GM23248 (cell line): ENCODE measurements at regions not wholly inside any gene's neighbourhood (a gene's known extent, or its start where the extent isn't known, plus 50 kb on each side); places are given as distances from the start of the nearest gene placed in this dataset.

Source experiments
- EZH2 ChIP-seq: fragments of 200-600 bp; sonication (generic); IDR thresholded peaks from 2 replicates; pipeline ENCODE4 v1.6.1; 2018; ENCODE audit warnings: antibody characterized with exemption, mild to moderate bottlenecking; ENCODE audit not compliant: insufficient read depth, poor library complexity, severe bottlenecking
- EZH2phosphoT487 ChIP-seq: fragments of 200-600 bp; sonication (generic); IDR thresholded peaks from 2 replicates; pipeline ENCODE4 v1.6.1; 2018; ENCODE audit warnings: antibody characterized with exemption, moderate library complexity, mild to moderate bottlenecking, low read depth; ENCODE audit not compliant: insufficient read depth

DNA sequence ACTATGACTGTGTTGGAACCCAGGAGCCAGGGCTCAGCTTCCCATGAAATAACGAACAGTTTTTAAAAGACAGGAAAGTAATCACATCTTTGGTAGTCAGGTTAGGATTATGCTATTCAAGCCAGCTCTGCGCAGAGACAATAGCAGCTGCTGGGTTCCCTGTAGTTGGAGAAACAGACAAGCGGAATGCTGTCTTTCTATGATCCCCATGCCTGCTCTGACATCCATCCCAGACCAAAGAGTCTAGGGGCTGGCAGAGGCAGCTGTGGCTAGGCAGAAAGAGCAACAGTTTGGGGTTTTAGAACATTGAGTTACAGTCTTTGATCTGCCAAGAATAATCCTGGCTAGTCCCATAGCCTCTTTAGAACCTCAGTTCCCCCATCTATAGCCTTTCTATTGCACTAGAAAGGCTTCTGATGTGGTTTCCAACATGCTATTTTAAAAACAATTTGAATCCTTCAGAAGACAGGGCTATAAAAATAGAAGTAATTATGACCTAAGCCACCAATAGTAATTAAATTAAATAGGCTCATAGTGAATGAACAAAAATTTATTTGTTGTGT is 146.8 kb downstream of the MTX2 start:
- no peak for TF ChIP-seq EZH2
- TF ChIP-seq EZH2phosphoT487 = no peak
